SK-N-SH (cell line): ENCODE measurements at regions not wholly inside any gene's neighbourhood (a gene's known extent, or its start where the extent isn't known, plus 50 kb on each side); places are given as distances from the start of the nearest gene placed in this dataset.

Source experiments
- EZH2phosphoT487 ChIP-seq: fragments of 200-600 bp; sonication (generic); IDR thresholded peaks from 2 replicates; pipeline ENCODE4 v1.6.1; 2017; ENCODE audit warnings: low read depth, mixed run types, mild to moderate bottlenecking, antibody characterized with exemption, moderate library complexity, borderline replicate concordance
- MXI1 ChIP-seq: IDR thresholded peaks from 2 replicates; pipeline ENCODE4 v1.6.1; 2012; ENCODE audit warnings: mild to moderate bottlenecking, low read depth, low read length, improper control_type of control experiment
- POLR2AphosphoS5 ChIP-seq: IDR thresholded peaks from 2 replicates; pipeline ENCODE4 v1.6.1; 2012; ENCODE audit warnings: low read depth, low read length
- RAD21 ChIP-seq: IDR thresholded peaks from 2 replicates; pipeline ENCODE4 v1.6.1; 2012; ENCODE audit warnings: mild to moderate bottlenecking, low read length
- RCOR1 ChIP-seq: fragments of 150-350 bp; IDR thresholded peaks from 2 replicates; pipeline ENCODE4 v1.6.1; 2017; ENCODE audit warnings: antibody characterized with exemption, low read length
- SMC3 ChIP-seq: IDR thresholded peaks from 2 replicates; pipeline ENCODE4 v1.6.1; 2012; ENCODE audit warnings: low read depth, low read length, improper control_type of control experiment
- YY1 ChIP-seq: IDR thresholded peaks from 2 replicates; pipeline ENCODE4 v1.4.0; 2012; ENCODE audit warnings: low read depth, mild to moderate bottlenecking
- TF ChIP-seq, protein P1 (sequence below): IDR thresholded peaks from 2 replicates; pipeline ENCODE4 v1.4.0; 2012; ENCODE audit warnings: low read depth
- TF ChIP-seq, protein P2 (sequence below): fragments of 200-600 bp; sonication (generic); IDR thresholded peaks from 2 replicates; pipeline ENCODE4 v1.6.1; 2017; ENCODE audit warnings: antibody characterized with exemption, mild to moderate bottlenecking, moderate library complexity
- TF ChIP-seq, protein P3 (sequence below): IDR thresholded peaks from 2 replicates; pipeline ENCODE4 v1.6.1; 2012; ENCODE audit warnings: mild to moderate bottlenecking, low read depth, low read length, moderate library complexity
- TF ChIP-seq, protein P4 (sequence below): IDR thresholded peaks from 2 replicates; pipeline ENCODE4 v1.4.0; 2012; ENCODE audit warnings: low read depth, borderline replicate concordance

DNA sequence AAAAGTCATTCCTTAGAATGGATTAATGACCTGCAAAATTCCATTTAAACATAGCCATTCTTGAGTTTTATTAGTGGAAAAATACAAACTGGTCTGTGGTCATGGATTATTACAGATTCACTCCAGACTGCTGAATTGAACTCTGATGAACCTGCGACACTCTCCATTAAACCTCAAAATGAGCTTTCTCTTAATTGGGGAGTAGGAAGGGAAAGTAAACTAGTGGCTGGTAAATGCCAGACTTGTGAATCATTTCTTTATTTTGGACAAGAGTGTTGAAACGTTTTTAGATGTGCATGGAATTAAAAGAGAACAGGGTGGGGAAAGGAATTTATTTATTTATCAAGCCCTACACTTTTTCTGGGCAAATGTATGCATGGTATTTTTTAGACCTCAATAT lies 321.2 kb upstream of the FANCL start:
- TF ChIP-seq, protein P1, sequence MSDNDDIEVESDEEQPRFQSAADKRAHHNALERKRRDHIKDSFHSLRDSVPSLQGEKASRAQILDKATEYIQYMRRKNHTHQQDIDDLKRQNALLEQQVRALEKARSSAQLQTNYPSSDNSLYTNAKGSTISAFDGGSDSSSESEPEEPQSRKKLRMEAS, result no peak
- TF ChIP-seq, protein P2, sequence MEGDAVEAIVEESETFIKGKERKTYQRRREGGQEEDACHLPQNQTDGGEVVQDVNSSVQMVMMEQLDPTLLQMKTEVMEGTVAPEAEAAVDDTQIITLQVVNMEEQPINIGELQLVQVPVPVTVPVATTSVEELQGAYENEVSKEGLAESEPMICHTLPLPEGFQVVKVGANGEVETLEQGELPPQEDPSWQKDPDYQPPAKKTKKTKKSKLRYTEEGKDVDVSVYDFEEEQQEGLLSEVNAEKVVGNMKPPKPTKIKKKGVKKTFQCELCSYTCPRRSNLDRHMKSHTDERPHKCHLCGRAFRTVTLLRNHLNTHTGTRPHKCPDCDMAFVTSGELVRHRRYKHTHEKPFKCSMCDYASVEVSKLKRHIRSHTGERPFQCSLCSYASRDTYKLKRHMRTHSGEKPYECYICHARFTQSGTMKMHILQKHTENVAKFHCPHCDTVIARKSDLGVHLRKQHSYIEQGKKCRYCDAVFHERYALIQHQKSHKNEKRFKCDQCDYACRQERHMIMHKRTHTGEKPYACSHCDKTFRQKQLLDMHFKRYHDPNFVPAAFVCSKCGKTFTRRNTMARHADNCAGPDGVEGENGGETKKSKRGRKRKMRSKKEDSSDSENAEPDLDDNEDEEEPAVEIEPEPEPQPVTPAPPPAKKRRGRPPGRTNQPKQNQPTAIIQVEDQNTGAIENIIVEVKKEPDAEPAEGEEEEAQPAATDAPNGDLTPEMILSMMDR, result no peak
- no peak for TF ChIP-seq RAD21
- TF ChIP-seq, protein P3, sequence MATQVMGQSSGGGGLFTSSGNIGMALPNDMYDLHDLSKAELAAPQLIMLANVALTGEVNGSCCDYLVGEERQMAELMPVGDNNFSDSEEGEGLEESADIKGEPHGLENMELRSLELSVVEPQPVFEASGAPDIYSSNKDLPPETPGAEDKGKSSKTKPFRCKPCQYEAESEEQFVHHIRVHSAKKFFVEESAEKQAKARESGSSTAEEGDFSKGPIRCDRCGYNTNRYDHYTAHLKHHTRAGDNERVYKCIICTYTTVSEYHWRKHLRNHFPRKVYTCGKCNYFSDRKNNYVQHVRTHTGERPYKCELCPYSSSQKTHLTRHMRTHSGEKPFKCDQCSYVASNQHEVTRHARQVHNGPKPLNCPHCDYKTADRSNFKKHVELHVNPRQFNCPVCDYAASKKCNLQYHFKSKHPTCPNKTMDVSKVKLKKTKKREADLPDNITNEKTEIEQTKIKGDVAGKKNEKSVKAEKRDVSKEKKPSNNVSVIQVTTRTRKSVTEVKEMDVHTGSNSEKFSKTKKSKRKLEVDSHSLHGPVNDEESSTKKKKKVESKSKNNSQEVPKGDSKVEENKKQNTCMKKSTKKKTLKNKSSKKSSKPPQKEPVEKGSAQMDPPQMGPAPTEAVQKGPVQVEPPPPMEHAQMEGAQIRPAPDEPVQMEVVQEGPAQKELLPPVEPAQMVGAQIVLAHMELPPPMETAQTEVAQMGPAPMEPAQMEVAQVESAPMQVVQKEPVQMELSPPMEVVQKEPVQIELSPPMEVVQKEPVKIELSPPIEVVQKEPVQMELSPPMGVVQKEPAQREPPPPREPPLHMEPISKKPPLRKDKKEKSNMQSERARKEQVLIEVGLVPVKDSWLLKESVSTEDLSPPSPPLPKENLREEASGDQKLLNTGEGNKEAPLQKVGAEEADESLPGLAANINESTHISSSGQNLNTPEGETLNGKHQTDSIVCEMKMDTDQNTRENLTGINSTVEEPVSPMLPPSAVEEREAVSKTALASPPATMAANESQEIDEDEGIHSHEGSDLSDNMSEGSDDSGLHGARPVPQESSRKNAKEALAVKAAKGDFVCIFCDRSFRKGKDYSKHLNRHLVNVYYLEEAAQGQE, result no peak
- no peak for TF ChIP-seq POLR2AphosphoS5
- TF ChIP-seq, protein P4, sequence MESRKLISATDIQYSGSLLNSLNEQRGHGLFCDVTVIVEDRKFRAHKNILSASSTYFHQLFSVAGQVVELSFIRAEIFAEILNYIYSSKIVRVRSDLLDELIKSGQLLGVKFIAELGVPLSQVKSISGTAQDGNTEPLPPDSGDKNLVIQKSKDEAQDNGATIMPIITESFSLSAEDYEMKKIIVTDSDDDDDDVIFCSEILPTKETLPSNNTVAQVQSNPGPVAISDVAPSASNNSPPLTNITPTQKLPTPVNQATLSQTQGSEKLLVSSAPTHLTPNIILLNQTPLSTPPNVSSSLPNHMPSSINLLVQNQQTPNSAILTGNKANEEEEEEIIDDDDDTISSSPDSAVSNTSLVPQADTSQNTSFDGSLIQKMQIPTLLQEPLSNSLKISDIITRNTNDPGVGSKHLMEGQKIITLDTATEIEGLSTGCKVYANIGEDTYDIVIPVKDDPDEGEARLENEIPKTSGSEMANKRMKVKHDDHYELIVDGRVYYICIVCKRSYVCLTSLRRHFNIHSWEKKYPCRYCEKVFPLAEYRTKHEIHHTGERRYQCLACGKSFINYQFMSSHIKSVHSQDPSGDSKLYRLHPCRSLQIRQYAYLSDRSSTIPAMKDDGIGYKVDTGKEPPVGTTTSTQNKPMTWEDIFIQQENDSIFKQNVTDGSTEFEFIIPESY, result no peak
- TF ChIP-seq EZH2phosphoT487, result no peak
- no peak for TF ChIP-seq RCOR1
- TF ChIP-seq SMC3, result no peak
- TF ChIP-seq MXI1, result no peak
- no peak for TF ChIP-seq YY1
